ENCODE measurements at regions not wholly inside any gene's neighbourhood (a gene's known extent, or its start where the extent isn't known, plus 50 kb on each side); places are given as distances from the start of the nearest gene placed in this dataset.

- TF ChIP-seq GATA3 (IDR thresholded peaks at IDR 0.05; ENCODE audit: low read depth, low read length) (no peak), GATA2 (IDR thresholded peaks at IDR 0.05; ENCODE audit: low read depth, low read length) (no peak)
Measured at GRCh38 chr10:113319479-113319878, 233.4 kb upstream of the HABP2 start.
